ENCODE measurements at regions not wholly inside any gene's neighbourhood (a gene's known extent, or its start where the extent isn't known, plus 50 kb on each side); places are given as distances from the start of the nearest gene placed in this dataset.

- Histone ChIP-seq H3K79me2 (ENCODE audit: control insufficient read depth, insufficient read depth, low read length) (no peaks in the 10 kb centered on the region), H3K9ac (ENCODE audit: low read length) (no peak overlapping the region), H2AFZ (ENCODE audit: insufficient read depth, low read depth, low read length, poor library complexity, severe bottlenecking) (no peak overlapping the region), H3K9me3 (ENCODE audit: control extremely low read depth in 1 of 3, control insufficient read depth in 2 of 3, insufficient read depth in 1 of 3, low read length in 2 of 3) (no peaks in the 10 kb centered on the region), H3K36me3 (replicated peaks in 1 of 2; ENCODE audit: control extremely low read depth in 1 of 2, control insufficient read depth in 1 of 2, extremely low read depth in 1 of 2, insufficient read depth in 2 of 2, low read length in 1 of 2) (no peaks in the 10 kb centered on the region), H3K4me1 (ENCODE audit: control insufficient read depth in 2 of 2, insufficient read depth in 2 of 2, low read length in 2 of 2) (no peaks in the 10 kb centered on the region), H4K20me1 (ENCODE audit: control insufficient read depth, insufficient read depth, low read length, poor library complexity, severe bottlenecking) (no peaks in the 10 kb centered on the region), H3K27me3 (replicated peaks in 1 of 4; ENCODE audit: control extremely low read depth in 1 of 4, control insufficient read depth in 3 of 4, insufficient read depth in 4 of 4, low read length in 3 of 4) (peaks cover 0 to 5% (median 2%) of the 10 kb centered on the region in 4 experiments), H3K27ac (ENCODE audit: low read length in 2 of 2) (no peak overlapping the region), H3K4me3 (ENCODE audit: control extremely low read depth in 1 of 5, extremely low read depth in 1 of 5, insufficient read depth in 1 of 5, low read depth in 2 of 5, low read length in 4 of 5) (no peak overlapping the region), H3K4me2 (replicated peaks; ENCODE audit: low read depth, low read length, poor library complexity, severe bottlenecking) (no peak overlapping the region)
- intact Hi-C loops (cut with micrococcal nuclease): no loop called here
- Mint-ChIP-seq H3K4me3 (no peak overlapping the region), H3K27me3 (peaks cover 7% of the 10 kb centered on the region), H3K27ac (no peak overlapping the region), H3K4me1 (no peaks in the 10 kb centered on the region), H3K9me3 (ENCODE audit: insufficient read depth) (no peaks in the 10 kb centered on the region)
- ChIA-PET CTCF (interaction anchor here (1.0 kb wide), 1 partner anchor 13 kb away, joined by 3 read pairs; no protein-coding TSS in a partner anchor), POLR2A (no interaction called here)
- 100% methylated on average over 1 of the region's 1 CpG for WGBS (ENCODE audit: insufficient coverage)
- ATAC-seq (ENCODE audit: low read depth): no peak
- no peak for DNase-seq
- TF ChIP-seq CTCF (IDR thresholded peaks at IDR 0.05): no peak
- no peak for TF ChIP-seq EZH2 (IDR thresholded peaks at IDR 0.05; ENCODE audit: borderline replicate concordance, insufficient read depth, low read depth, low read length, poor library complexity, severe bottlenecking)
Observed at GRCh38 chr5:36751886-36752285, 124.7 kb upstream of the NIPBL start.

DNA sequence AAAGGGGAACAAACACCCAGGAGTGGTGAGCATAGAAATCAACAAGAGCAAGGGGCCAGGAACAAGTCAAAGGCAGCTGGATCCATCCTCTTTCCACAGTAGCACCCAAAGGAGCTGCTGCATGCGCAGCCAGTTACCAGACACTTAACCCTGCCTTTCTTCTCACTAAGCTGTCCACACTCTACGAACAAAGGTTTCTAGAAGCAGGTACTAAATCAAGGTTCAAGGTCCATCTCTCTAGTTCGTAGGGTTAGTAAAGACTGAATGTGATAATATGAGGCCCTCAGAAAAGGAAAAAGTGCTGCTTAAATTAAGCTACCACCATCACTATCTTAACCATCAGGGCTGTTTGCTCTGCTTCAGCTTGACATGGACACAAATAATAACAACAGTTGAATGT, 121.2 kb upstream of the NIPBL start:
- Mint-ChIP-seq H3K27ac (no peak overlapping the region), H3K9me3 (ENCODE audit: insufficient read depth) (no peaks in the 10 kb centered on the region), H3K4me1 (no peaks in the 10 kb centered on the region), H3K27me3 (peaks cover 4% of the 10 kb centered on the region), H3K4me3 (no peak overlapping the region)
- WGBS (ENCODE audit: insufficient coverage): 100% methylated on average over 1 of the region's 3 CpGs
- H3K79me2 ChIP-seq (ENCODE audit: control insufficient read depth, insufficient read depth, low read length): no peaks in the 10 kb centered on the region
- intact Hi-C loops (cut with micrococcal nuclease): no loop called here
- H3K4me2 ChIP-seq (replicated peaks; ENCODE audit: low read depth, low read length, poor library complexity, severe bottlenecking): no peak overlapping the region
- H3K4me3 ChIP-seq (ENCODE audit: control extremely low read depth in 1 of 5, extremely low read depth in 1 of 5, insufficient read depth in 1 of 5, low read depth in 2 of 5, low read length in 4 of 5): no peak overlapping the region
- peaks cover 0 to 8% (median 3%) of the 10 kb centered on the region in 4 experiments for H3K27me3 ChIP-seq (replicated peaks in 1 of 4; ENCODE audit: control extremely low read depth in 1 of 4, control insufficient read depth in 3 of 4, insufficient read depth in 4 of 4, low read length in 3 of 4)
- H4K20me1 ChIP-seq (ENCODE audit: control insufficient read depth, insufficient read depth, low read length, poor library complexity, severe bottlenecking): no peaks in the 10 kb centered on the region
- ChIA-PET CTCF (interaction anchor here (1.5 kb wide), 1 partner anchor 9 kb away, joined by 3 read pairs; no protein-coding TSS in a partner anchor), POLR2A (no interaction called here)
- DNase-seq (no peak), ATAC-seq (ENCODE audit: low read depth) (no peak)
- no peak for TF ChIP-seq CTCF (IDR thresholded peaks at IDR 0.05)
- no peak for TF ChIP-seq EZH2 (IDR thresholded peaks at IDR 0.05; ENCODE audit: borderline replicate concordance, insufficient read depth, low read depth, low read length, poor library complexity, severe bottlenecking)
- H3K9me3 ChIP-seq (ENCODE audit: control extremely low read depth in 1 of 3, control insufficient read depth in 2 of 3, insufficient read depth in 1 of 3, low read length in 2 of 3): no peaks in the 10 kb centered on the region
- H3K9ac ChIP-seq (ENCODE audit: low read length): no peak overlapping the region
- H3K4me1 ChIP-seq (ENCODE audit: control insufficient read depth in 2 of 2, insufficient read depth in 2 of 2, low read length in 2 of 2): no peaks in the 10 kb centered on the region
- no peak overlapping the region for H2AFZ ChIP-seq (ENCODE audit: insufficient read depth, low read depth, low read length, poor library complexity, severe bottlenecking)
- no peaks in the 10 kb centered on the region for H3K36me3 ChIP-seq (replicated peaks in 1 of 2; ENCODE audit: control extremely low read depth in 1 of 2, control insufficient read depth in 1 of 2, extremely low read depth in 1 of 2, insufficient read depth in 2 of 2, low read length in 1 of 2)
- no peak overlapping the region for H3K27ac ChIP-seq (ENCODE audit: low read length in 2 of 2)

Measured in B cell (primary cell).